K562 (cell line): ENCODE measurements at regions not wholly inside any gene's neighbourhood (a gene's known extent, or its start where the extent isn't known, plus 50 kb on each side); places are given as distances from the start of the nearest gene placed in this dataset.

Experiments
- ATAC-seq: fragments of 200-7000 bp; cut with Tn5 transposase; 3 replicates; pipeline ENCODE4 v1.9.1; 2020; ENCODE audit warnings: moderate library complexity
- BruUV-seq: library from RNA; stranded (reverse); fragments of 400-500 nt; replicated peaks from 2 replicates; lab custom pipeline; 2021; lab: Mats Ljungman, UMichigan
- CTCF ChIA-PET: fragments of 300-600 bp; formaldehyde crosslinking; extraction: SDS; loops from one replicate; lab custom pipeline; 2021; ENCODE audit warnings: low intra/inter-chr PET ratio; lab: Yijun Ruan, JAX
- POLR2A ChIA-PET: fragments of 300-600, 350-650 bp; sonication (Branson Sonifier 250); formaldehyde crosslinking; extraction: SDS; loops from one replicate; lab custom pipeline; 2021; ENCODE audit warnings: antibody characterized with exemption, inconsistent platforms; lab: Yijun Ruan, JAX
- DNase-seq, 4 experiments: peaks; one replicate each; pipeline versions ENCODE4 v3.0.0 to v3.0.0-alpha.2; 2011 to 2018; ENCODE audit warnings: low spot score in 3 of 4, mixed read lengths in 3 of 4; ENCODE audit errors: extremely low read depth in 1 of 4
- FAIRE-seq: peaks from 2 replicates; lab custom pipeline; 2011; peaks lifted over from hg19 to GRCh38; lab: Jason Lieb, UNC
- H2AFZ ChIP-seq: 2 replicates; pipeline ENCODE4 v1.6.0; 2011; ENCODE audit warnings: low read depth, low read length, control low read depth, inconsistent platforms
- H3K27ac ChIP-seq: fragments of 200-600 bp; 3 replicates; pipeline ENCODE4 v1.8.0; 2011; ENCODE audit warnings: low read depth, mild to moderate bottlenecking, control low read depth, inconsistent platforms, low read length, moderate library complexity, mixed read lengths; ENCODE audit errors: extremely low read depth
- H3K27me3 ChIP-seq, 2 experiments: fragments of 300-600 bp in 1 of 2; 2 replicates in 1 of 2; 3 replicates in 1 of 2; pipeline versions ENCODE4 v1.6.0 to v1.8.0; 2011; ENCODE audit warnings: inconsistent platforms in 2 of 2, low read length in 2 of 2, mild to moderate bottlenecking in 1 of 2, mixed read lengths in 1 of 2, moderate library complexity in 1 of 2; ENCODE audit not compliant: control insufficient read depth in 2 of 2, insufficient read depth in 2 of 2
- H3K36me3 ChIP-seq: fragments of 300-600 bp; 3 replicates; pipeline ENCODE4 v1.8.0; 2011; ENCODE audit warnings: mild to moderate bottlenecking, low read length, inconsistent platforms; ENCODE audit not compliant: control insufficient read depth, insufficient read depth
- H3K4me1 ChIP-seq, 2 experiments: fragments of 200-600 bp in 1 of 2; replicated peaks in 1 of 2; 2 replicates in 1 of 2; 3 replicates in 1 of 2; pipeline versions ENCODE4 v1.5.1 to v1.8.0; 2011; ENCODE audit warnings: inconsistent platforms in 2 of 2, low read length in 2 of 2, mild to moderate bottlenecking in 1 of 2, mixed read lengths in 1 of 2, moderate library complexity in 1 of 2; ENCODE audit not compliant: control insufficient read depth in 2 of 2, insufficient read depth in 2 of 2
- H3K4me2 ChIP-seq: 2 replicates; pipeline ENCODE4 v1.6.1; 2011; ENCODE audit warnings: low read length, control low read depth, inconsistent platforms, mixed read lengths; ENCODE audit not compliant: insufficient read depth
- H3K4me3 ChIP-seq: fragments of 200-600 bp; sonication (generic), shearing (Covaris generic); 2 replicates; pipeline ENCODE4 v1.5.1; 2016; ENCODE audit warnings: control low read depth, inconsistent platforms
- H3K79me2 ChIP-seq: fragments of 200-600 bp; 3 replicates; pipeline ENCODE4 v1.8.0; 2011; ENCODE audit warnings: low read length, inconsistent platforms; ENCODE audit not compliant: control insufficient read depth, insufficient read depth
- H3K9ac ChIP-seq, 2 experiments: 2 replicates each; pipeline versions ENCODE4 v1.6.0 to v1.6.1; 2011; ENCODE audit warnings: low read depth in 2 of 2, low read length in 2 of 2, control low read depth in 1 of 2, inconsistent platforms in 1 of 2, mild to moderate bottlenecking in 1 of 2, mixed read lengths in 1 of 2; ENCODE audit not compliant: insufficient read depth in 1 of 2
- H3K9me1 ChIP-seq: one replicate; pipeline ENCODE4 v1.6.0; 2011; ENCODE audit warnings: inconsistent platforms, mild to moderate bottlenecking, low read length, moderate library complexity; ENCODE audit not compliant: control insufficient read depth, insufficient read depth
- H3K9me3 ChIP-seq: replicated peaks from 2 replicates; pipeline ENCODE4 v1.5.1; 2011; ENCODE audit warnings: low read depth, low read length, inconsistent platforms; ENCODE audit not compliant: control insufficient read depth, insufficient read depth
- H4K20me1 ChIP-seq: replicated peaks from 2 replicates; pipeline ENCODE4 v1.6.1; 2011; ENCODE audit warnings: low read length, inconsistent platforms, mixed read lengths; ENCODE audit not compliant: control insufficient read depth, insufficient read depth
- BRCA1 ChIP-seq, 2 experiments: fragments of 450-650 bp in 1 of 2; sonication (generic) in 1 of 2; formaldehyde crosslinking in 1 of 2; IDR thresholded peaks; 2 replicates each; pipeline versions ENCODE4 v1.5.0 to v1.6.1; 2017 to 2020; ENCODE audit warnings: mild to moderate bottlenecking in 1 of 2, missing genetic modification reagents in 1 of 2
- BRF1 ChIP-seq: IDR thresholded peaks from 3 replicates; pipeline ENCODE4 v1.6.1; 2011; ENCODE audit warnings: borderline replicate concordance, mild to moderate bottlenecking; ENCODE audit not compliant: insufficient read length; ENCODE audit errors: extremely low read depth
- CBX2 ChIP-seq: fragments of 200-600 bp; sonication (generic); IDR thresholded peaks from one replicate; pipeline ENCODE4 v1.6.1; 2012; ENCODE audit warnings: mild to moderate bottlenecking, low read length, inconsistent platforms; ENCODE audit not compliant: insufficient read depth, poor library complexity, severe bottlenecking
- NR2C1 ChIP-seq, 2 experiments: fragments of 450-650 bp; IDR thresholded peaks; 2 replicates each; pipeline ENCODE4 v1.6.1; 2017; ENCODE audit warnings: mild to moderate bottlenecking in 2 of 2, antibody characterized with exemption in 1 of 2, inconsistent platforms in 1 of 2, missing compliant biosample characterization in 1 of 2, missing genetic modification characterization in 1 of 2
- RBM25 ChIP-seq: fragments of 200-400 bp; formaldehyde crosslinking; IDR thresholded peaks from 2 replicates; pipeline ENCODE4 v1.6.1; 2018; ENCODE audit warnings: low read length, low read depth, moderate library complexity; ENCODE audit not compliant: severe bottlenecking
- SIRT6 ChIP-seq: IDR thresholded peaks from one replicate; pipeline ENCODE4 v1.6.1; 2012; ENCODE audit warnings: low read depth, mild to moderate bottlenecking, control low read depth, inconsistent platforms, low read length, moderate library complexity
- TAL1 ChIP-seq: fragments of 450-650 bp; IDR thresholded peaks from 2 replicates; pipeline ENCODE4 v1.6.1; 2016; ENCODE audit warnings: mild to moderate bottlenecking
- TCF7 ChIP-seq: sonication (generic); IDR thresholded peaks from 2 replicates; pipeline ENCODE4 v1.6.1; 2016; ENCODE audit warnings: antibody characterized with exemption, borderline replicate concordance
- WGBS: fragments of 100-300 bp; shearing (Covaris generic); methylation state at CpG from one replicate; pipeline ENCODE4 v1.1.6; 2016; ENCODE audit warnings: low coverage, mixed read lengths; ENCODE audit not compliant: insufficient coverage; ENCODE audit errors: missing lambda C conversion rate; 5-methylcytosine and 5-hydroxymethylcytosine counted together
- in situ Hi-C: fragments of 300-500 bp; cut with MboI; formaldehyde crosslinking; loops from 4 replicates; pipeline ENCODE4 v1.15.0; 2018; ENCODE audit warnings: inconsistent platforms, mixed read lengths
- intact Hi-C: fragments of 100-400 bp; cut with micrococcal nuclease; formaldehyde crosslinking; loops from 2 replicates; pipeline ENCODE4 v1.14.2; 2022
- TF ChIP-seq, protein P1 (sequence below): fragments of 200-800 bp; sonication (Bioruptor generic); IDR thresholded peaks from 2 replicates; pipeline ENCODE4 v1.6.1; 2017; ENCODE audit warnings: missing genetic modification characterization, missing compliant biosample characterization
- TF ChIP-seq, protein P2 (sequence below): fragments of 250-450 bp; sonication (Bioruptor Pico); IDR thresholded peaks from 2 replicates; pipeline ENCODE4 v1.8.0; 2021; ENCODE audit warnings: borderline replicate concordance, mild to moderate bottlenecking, moderate library complexity; ENCODE audit not compliant: poor library complexity, severe bottlenecking
- TF ChIP-seq, protein P3 (sequence below): fragments of 250-450 bp; sonication (Bioruptor Pico); IDR thresholded peaks from 2 replicates; pipeline ENCODE4 v1.5.0; 2020; ENCODE audit warnings: mild to moderate bottlenecking
- TF ChIP-seq, protein P4 (sequence below): fragments of 450-650 bp; formaldehyde crosslinking; IDR thresholded peaks from 2 replicates; pipeline ENCODE4 v1.4.0; 2020; ENCODE audit warnings: mild to moderate bottlenecking, moderate library complexity
- TF ChIP-seq, protein P5 (sequence below): sonication (generic); formaldehyde crosslinking; IDR thresholded peaks from 2 replicates; pipeline ENCODE4 v1.8.1; 2023; ENCODE audit warnings: mild to moderate bottlenecking, missing genetic modification reagents

DNA sequence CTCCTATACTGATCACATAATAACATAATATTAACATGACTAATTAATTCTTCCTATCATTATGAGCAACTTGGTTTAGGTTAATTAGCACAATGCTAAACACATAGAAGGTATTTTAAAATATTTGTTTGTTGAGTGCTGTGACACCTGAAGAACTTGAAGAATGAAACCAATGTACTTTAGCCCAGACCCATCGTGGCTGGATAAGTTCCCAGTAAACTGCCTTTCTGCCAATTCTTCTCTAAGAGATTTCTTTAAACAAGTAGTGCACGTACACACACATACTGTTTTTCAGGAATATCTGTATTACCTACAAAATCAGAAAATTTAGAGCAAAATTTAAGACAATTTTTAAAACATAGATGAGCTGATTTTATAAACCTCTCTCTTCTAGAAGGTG is 207.4 kb upstream of the SSTR1 start (continued):
- TF ChIP-seq, protein P1, sequence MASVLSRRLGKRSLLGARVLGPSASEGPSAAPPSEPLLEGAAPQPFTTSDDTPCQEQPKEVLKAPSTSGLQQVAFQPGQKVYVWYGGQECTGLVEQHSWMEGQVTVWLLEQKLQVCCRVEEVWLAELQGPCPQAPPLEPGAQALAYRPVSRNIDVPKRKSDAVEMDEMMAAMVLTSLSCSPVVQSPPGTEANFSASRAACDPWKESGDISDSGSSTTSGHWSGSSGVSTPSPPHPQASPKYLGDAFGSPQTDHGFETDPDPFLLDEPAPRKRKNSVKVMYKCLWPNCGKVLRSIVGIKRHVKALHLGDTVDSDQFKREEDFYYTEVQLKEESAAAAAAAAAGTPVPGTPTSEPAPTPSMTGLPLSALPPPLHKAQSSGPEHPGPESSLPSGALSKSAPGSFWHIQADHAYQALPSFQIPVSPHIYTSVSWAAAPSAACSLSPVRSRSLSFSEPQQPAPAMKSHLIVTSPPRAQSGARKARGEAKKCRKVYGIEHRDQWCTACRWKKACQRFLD (CRISPR knock-in tag): no peak
- no peak for TF ChIP-seq TAL1

DNA sequence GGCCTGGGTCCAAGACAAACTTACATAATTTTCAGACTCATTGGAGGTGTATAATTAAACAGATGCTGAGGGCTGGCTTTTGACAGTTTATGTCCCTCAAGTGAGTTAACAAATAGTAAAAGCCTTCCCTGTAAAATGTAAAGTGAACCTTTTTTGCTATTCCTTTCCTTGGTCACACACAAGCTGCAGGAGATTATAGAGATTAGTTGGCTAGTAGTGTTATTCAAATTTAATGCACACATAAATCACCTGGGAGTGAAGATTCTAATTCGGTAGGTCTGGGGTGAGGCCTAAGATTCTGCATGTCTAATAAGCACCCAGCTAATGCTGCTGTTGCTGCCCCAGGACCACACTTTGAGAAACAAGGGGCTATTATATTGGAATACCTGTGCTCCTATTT is 206.2 kb upstream of the SSTR1 start:
- CTCF ChIA-PET: no interaction called here
- no peaks in the 10 kb centered on the region for H3K4me1 ChIP-seq
- no peak overlapping the region for H3K9ac ChIP-seq
- no peak overlapping the region for H3K4me2 ChIP-seq
- 0% methylated on average over 1 of the region's 1 CpG for WGBS
- no peak for ATAC-seq
- H3K27me3 ChIP-seq: no peaks in the 10 kb centered on the region
- no peaks in the 10 kb centered on the region for H3K9me1 ChIP-seq
- H3K36me3 ChIP-seq: no peaks in the 10 kb centered on the region
- H2AFZ ChIP-seq: no peak overlapping the region
- POLR2A ChIA-PET: no interaction called here
- H3K4me3 ChIP-seq: no peak overlapping the region
- no peak overlapping the region for H3K27ac ChIP-seq
- DNase-seq: no peak
- no peaks in the 10 kb centered on the region for H3K79me2 ChIP-seq
- in situ Hi-C loops (no loop called here), intact Hi-C loops (no loop called here)
- no TSS peak for BruUV-seq
- H4K20me1 ChIP-seq: no peaks in the 10 kb centered on the region
- H3K9me3 ChIP-seq: no peaks in the 10 kb centered on the region
- FAIRE-seq: no peak
- TF ChIP-seq, protein P2, sequence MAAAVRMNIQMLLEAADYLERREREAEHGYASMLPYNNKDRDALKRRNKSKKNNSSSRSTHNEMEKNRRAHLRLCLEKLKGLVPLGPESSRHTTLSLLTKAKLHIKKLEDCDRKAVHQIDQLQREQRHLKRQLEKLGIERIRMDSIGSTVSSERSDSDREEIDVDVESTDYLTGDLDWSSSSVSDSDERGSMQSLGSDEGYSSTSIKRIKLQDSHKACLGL (CRISPR knock-in tag): no peak
- TF ChIP-seq BRF1 (no peak), BRCA1 (IDR thresholded peaks at IDR 0.05) (no peak), BRCA1 (CRISPR knock-in tag; IDR thresholded peaks at IDR 0.05) (no peak), TCF7 (no peak), SIRT6 (no peak), NR2C1 (IDR thresholded peaks at IDR 0.05) (no peak), NR2C1 (tag; IDR thresholded peaks at IDR 0.05) (no peak), RBM25 (no peak), CBX2 (no peak)
- TF ChIP-seq, protein P3, sequence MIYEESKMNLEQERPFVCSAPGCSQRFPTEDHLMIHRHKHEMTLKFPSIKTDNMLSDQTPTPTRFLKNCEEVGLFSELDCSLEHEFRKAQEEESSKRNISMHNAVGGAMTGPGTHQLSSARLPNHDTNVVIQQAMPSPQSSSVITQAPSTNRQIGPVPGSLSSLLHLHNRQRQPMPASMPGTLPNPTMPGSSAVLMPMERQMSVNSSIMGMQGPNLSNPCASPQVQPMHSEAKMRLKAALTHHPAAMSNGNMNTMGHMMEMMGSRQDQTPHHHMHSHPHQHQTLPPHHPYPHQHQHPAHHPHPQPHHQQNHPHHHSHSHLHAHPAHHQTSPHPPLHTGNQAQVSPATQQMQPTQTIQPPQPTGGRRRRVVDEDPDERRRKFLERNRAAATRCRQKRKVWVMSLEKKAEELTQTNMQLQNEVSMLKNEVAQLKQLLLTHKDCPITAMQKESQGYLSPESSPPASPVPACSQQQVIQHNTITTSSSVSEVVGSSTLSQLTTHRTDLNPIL (CRISPR knock-in tag): no peak
- TF ChIP-seq, protein P4, sequence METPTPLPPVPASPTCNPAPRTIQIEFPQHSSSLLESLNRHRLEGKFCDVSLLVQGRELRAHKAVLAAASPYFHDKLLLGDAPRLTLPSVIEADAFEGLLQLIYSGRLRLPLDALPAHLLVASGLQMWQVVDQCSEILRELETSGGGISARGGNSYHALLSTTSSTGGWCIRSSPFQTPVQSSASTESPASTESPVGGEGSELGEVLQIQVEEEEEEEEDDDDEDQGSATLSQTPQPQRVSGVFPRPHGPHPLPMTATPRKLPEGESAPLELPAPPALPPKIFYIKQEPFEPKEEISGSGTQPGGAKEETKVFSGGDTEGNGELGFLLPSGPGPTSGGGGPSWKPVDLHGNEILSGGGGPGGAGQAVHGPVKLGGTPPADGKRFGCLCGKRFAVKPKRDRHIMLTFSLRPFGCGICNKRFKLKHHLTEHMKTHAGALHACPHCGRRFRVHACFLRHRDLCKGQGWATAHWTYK (CRISPR knock-in tag): no peak
- TF ChIP-seq, protein P5, sequence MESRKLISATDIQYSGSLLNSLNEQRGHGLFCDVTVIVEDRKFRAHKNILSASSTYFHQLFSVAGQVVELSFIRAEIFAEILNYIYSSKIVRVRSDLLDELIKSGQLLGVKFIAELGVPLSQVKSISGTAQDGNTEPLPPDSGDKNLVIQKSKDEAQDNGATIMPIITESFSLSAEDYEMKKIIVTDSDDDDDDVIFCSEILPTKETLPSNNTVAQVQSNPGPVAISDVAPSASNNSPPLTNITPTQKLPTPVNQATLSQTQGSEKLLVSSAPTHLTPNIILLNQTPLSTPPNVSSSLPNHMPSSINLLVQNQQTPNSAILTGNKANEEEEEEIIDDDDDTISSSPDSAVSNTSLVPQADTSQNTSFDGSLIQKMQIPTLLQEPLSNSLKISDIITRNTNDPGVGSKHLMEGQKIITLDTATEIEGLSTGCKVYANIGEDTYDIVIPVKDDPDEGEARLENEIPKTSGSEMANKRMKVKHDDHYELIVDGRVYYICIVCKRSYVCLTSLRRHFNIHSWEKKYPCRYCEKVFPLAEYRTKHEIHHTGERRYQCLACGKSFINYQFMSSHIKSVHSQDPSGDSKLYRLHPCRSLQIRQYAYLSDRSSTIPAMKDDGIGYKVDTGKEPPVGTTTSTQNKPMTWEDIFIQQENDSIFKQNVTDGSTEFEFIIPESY (CRISPR knock-in tag): no peak
